ENCODE measurements at regions not wholly inside any gene's neighbourhood (a gene's known extent, or its start where the extent isn't known, plus 50 kb on each side); places are given as distances from the start of the nearest gene placed in this dataset.

- TF ChIP-seq CTCF (IDR thresholded peaks at IDR 0.05 in 2 of 3, conservative IDR thresholded peaks at IDR 0.05 in 1 of 3; ENCODE audit: borderline replicate concordance in 1 of 3, insufficient read depth in 1 of 3, low read depth in 2 of 3, low read length in 2 of 3) (no peak), EGR1 (IDR thresholded peaks at IDR 0.05; ENCODE audit: low read depth) (no peak), REST (IDR thresholded peaks at IDR 0.05; ENCODE audit: low read depth) (no peak), POLR2A (IDR thresholded peaks at IDR 0.05; ENCODE audit: borderline replicate concordance, extremely low read depth, insufficient read depth, insufficient read length) (no peak), POLR2AphosphoS5 (IDR thresholded peaks at IDR 0.05; ENCODE audit: low read depth, low read length) (no peak), MAX (IDR thresholded peaks at IDR 0.05) (no peak), EZH2phosphoT487 (IDR thresholded peaks at IDR 0.05; ENCODE audit: borderline replicate concordance) (no peak), CEBPB (IDR thresholded peaks at IDR 0.05; ENCODE audit: low read depth) (no peak), FOSL1 (IDR thresholded peaks at IDR 0.05; ENCODE audit: low read depth) (no peak), RAD21 (IDR thresholded peaks at IDR 0.05; ENCODE audit: low read depth) (no peak)
Observed at GRCh38 chr7:131226514-131226865, 101.2 kb upstream of the MKLN1 start.
